Mesendoderm (in vitro differentiated cells): ENCODE measurements at regions not wholly inside any gene's neighbourhood (a gene's known extent, or its start where the extent isn't known, plus 50 kb on each side); places are given as distances from the start of the nearest gene placed in this dataset.

ENCODE experiments used
- DNase-seq: peaks from one replicate; pipeline ENCODE4 v3.0.0; 2013
- H2AK5ac ChIP-seq: 2 replicates; pipeline ENCODE4 v1.6.1; 2013; ENCODE audit warnings: low read length, inconsistent platforms
- H2BK120ac ChIP-seq: 2 replicates; pipeline ENCODE4 v1.6.1; 2013; ENCODE audit warnings: low read depth, mild to moderate bottlenecking, low read length, moderate library complexity, mixed read lengths
- H2BK15ac ChIP-seq: replicated peaks from 2 replicates; pipeline ENCODE4 v1.6.1; 2013; ENCODE audit warnings: low read depth, mild to moderate bottlenecking, moderate library complexity
- H2BK5ac ChIP-seq: 2 replicates; pipeline ENCODE4 v1.6.1; 2013; ENCODE audit warnings: low read length, inconsistent platforms
- H3K18ac ChIP-seq: 2 replicates; pipeline ENCODE4 v1.6.1; 2013; ENCODE audit warnings: mild to moderate bottlenecking, low read length, mixed read lengths
- H3K23ac ChIP-seq: one replicate; pipeline ENCODE4 v1.6.1; 2013; ENCODE audit warnings: low read length
- H3K27ac ChIP-seq: 2 replicates; pipeline ENCODE4 v1.5.1; 2013; ENCODE audit warnings: low read depth, mild to moderate bottlenecking, inconsistent platforms, low read length, moderate library complexity
- H3K27me3 ChIP-seq: 2 replicates; pipeline ENCODE4 v1.6.1; 2013; ENCODE audit warnings: low read length, control low read depth, mild to moderate bottlenecking, inconsistent platforms; ENCODE audit not compliant: insufficient read depth, poor library complexity
- H3K36me3 ChIP-seq: 2 replicates; pipeline ENCODE4 v1.6.1; 2013; ENCODE audit warnings: low read length, inconsistent platforms; ENCODE audit not compliant: control insufficient read depth, insufficient read depth
- H3K4ac ChIP-seq: one replicate; pipeline ENCODE4 v1.6.1; 2013; ENCODE audit warnings: low read depth, mild to moderate bottlenecking, low read length, moderate library complexity
- H3K4me1 ChIP-seq: 2 replicates; pipeline ENCODE4 v1.6.1; 2013; ENCODE audit warnings: low read depth, low read length, inconsistent platforms; ENCODE audit not compliant: control insufficient read depth
- H3K4me2 ChIP-seq: 2 replicates; pipeline ENCODE4 v1.6.1; 2013; ENCODE audit warnings: low read length
- H3K4me3 ChIP-seq: 2 replicates; pipeline ENCODE4 v1.5.1; 2013; ENCODE audit warnings: mild to moderate bottlenecking, low read length
- H3K56ac ChIP-seq: one replicate; pipeline ENCODE4 v1.6.1; 2013; ENCODE audit warnings: low read length
- H3K79me1 ChIP-seq: 2 replicates; pipeline ENCODE4 v1.6.1; 2013; ENCODE audit warnings: low read length, inconsistent platforms
- H3K79me2 ChIP-seq: 2 replicates; pipeline ENCODE4 v1.6.1; 2013; ENCODE audit warnings: mild to moderate bottlenecking, low read length; ENCODE audit not compliant: control insufficient read depth, insufficient read depth
- H3K9ac ChIP-seq: 2 replicates; pipeline ENCODE4 v1.6.1; 2013; ENCODE audit warnings: low read length, inconsistent platforms
- H4K5ac ChIP-seq: one replicate; pipeline ENCODE4 v1.6.1; 2013; ENCODE audit warnings: low read length
- H4K8ac ChIP-seq: one replicate; pipeline ENCODE4 v1.6.1; 2013; ENCODE audit warnings: low read depth, mild to moderate bottlenecking, control low read depth, low read length, moderate library complexity
- WGBS: extraction: QIAGEN DNeasy Blood & Tissue Kit; methylation state at CpG from one replicate; pipeline ENCODE4 v1.1.7; 2013; ENCODE audit warnings: low lambda C conversion rate, missing lambda C conversion rate; ENCODE audit not compliant: insufficient coverage; ENCODE audit errors: extremely low coverage; 5-methylcytosine and 5-hydroxymethylcytosine counted together

DNA sequence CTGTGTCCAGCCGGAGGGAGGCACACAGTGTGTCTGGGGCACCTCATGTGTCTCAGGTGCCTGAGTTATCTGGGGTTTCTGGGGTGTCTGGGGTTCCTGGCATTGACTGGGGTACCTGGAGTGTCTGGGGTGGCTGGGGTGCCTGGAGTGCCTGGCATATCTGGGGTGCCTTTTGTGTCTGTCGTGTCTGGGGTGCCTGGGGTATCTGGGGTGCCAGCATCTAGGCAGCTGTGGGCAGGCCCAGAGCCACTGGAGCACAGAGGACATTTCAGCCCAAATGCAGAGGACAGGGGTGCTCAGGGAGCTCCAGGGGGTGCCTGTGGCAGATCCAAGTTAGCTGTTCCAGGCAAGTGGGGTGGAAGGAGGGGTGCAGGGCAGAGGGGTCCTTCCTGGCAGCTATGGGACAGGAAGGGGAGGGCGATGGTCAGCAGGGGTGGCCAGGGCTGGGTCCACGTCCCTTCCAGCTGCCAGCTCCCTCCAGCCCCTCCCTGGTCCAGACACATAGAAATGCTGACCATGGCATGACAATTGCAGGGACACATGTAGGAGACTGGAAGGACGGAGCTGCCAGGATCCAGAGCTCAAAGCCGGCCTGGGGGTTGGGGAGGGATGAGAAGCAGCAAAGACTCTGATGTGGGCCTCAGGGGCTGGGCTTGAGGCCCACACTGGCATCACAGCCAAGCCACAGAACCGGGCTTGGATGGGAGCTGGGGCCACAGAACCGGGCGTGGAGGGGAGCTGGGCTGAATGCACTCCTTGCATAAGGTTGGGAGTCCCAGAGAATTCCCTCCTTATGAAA is 133.0 kb downstream of the BRD1 start:
- WGBS, result no CpG with 5 or more reads among the region's 9 CpGs
- no peak for DNase-seq
- H4K5ac ChIP-seq, result no peak overlapping the region

DNA sequence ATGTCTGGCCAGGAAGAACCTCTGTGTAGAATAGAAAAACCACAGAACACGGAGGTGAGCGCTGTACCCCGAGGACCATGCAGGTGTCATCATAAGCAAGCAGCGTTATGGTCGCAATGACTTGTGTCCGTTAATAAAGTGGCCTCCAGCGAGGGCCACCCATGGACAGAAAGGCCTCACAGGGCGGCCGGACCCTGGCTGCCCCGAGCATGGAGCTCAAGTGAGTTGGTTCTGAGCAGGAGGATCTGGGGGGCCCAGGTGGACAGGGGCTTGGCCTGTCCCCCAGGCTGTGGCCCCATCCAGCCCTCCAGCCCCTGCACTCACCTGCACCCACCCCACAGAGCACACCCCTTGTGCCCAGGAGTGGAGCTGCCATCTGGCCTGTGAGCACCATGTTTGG is 133.8 kb downstream of the BRD1 start:
- Histone ChIP-seq H3K27me3 (no peaks in the 10 kb centered on the region), H3K4ac (no peak overlapping the region), H3K23ac (no peak overlapping the region), H3K18ac (no peak overlapping the region), H4K5ac (no peak overlapping the region), H3K9ac (no peak overlapping the region), H3K79me1 (no peaks in the 10 kb centered on the region), H2BK120ac (no peak overlapping the region), H3K56ac (no peak overlapping the region), H3K4me2 (no peak overlapping the region), H2BK5ac (no peak overlapping the region), H3K4me1 (no peaks in the 10 kb centered on the region), H3K79me2 (no peaks in the 10 kb centered on the region), H2BK15ac (no peak overlapping the region), H3K4me3 (no peak overlapping the region), H2AK5ac (no peak overlapping the region), H4K8ac (no peak overlapping the region), H3K27ac (no peak overlapping the region), H3K36me3 (no peaks in the 10 kb centered on the region)
- no peak for DNase-seq
- no CpG with 5 or more reads among the region's 10 CpGs for WGBS

More for the DNA sequence above, 133.0 kb downstream of the BRD1 start:
- Histone ChIP-seq H3K4me1 (no peaks in the 10 kb centered on the region), H3K4ac (no peak overlapping the region), H3K4me2 (no peak overlapping the region), H3K79me2 (no peaks in the 10 kb centered on the region), H4K8ac (no peak overlapping the region), H3K4me3 (no peak overlapping the region), H3K23ac (no peak overlapping the region), H3K9ac (no peak overlapping the region), H3K18ac (no peak overlapping the region), H2BK5ac (no peak overlapping the region), H3K79me1 (no peaks in the 10 kb centered on the region), H3K36me3 (no peaks in the 10 kb centered on the region), H3K27me3 (no peaks in the 10 kb centered on the region), H2BK15ac (no peak overlapping the region), H2BK120ac (no peak overlapping the region), H3K56ac (no peak overlapping the region), H2AK5ac (no peak overlapping the region), H3K27ac (no peak overlapping the region)

DNA sequence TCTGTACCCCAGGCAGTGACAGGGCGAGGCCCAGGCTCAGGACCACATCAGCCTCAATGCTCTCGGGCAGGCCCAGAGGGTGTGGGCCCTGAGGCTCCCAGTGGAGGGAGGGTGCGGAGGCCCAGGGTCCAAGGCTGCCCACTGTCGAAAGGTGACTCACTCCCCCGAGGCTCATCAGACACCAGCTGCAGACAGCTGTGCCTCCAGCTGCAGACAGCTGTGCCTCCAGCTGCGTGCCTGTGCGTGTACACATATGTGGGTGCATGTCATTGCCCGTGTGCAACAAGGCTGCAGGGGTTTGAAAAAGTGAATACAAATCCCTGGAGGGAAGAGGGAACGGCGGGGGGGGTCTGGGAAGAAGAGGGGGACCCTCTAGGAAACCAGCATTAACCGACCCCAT is 134.3 kb downstream of the BRD1 start:
- H2BK5ac ChIP-seq, result no peak overlapping the region
- H3K27ac ChIP-seq, result no peak overlapping the region
- no peak overlapping the region for H3K18ac ChIP-seq
- DNase-seq, result no peak
- H4K5ac ChIP-seq, result no peak overlapping the region
- no peak overlapping the region for H2BK120ac ChIP-seq
- WGBS, result no CpG with 5 or more reads among the region's 11 CpGs
- H3K56ac ChIP-seq, result no peak overlapping the region
- H3K4ac ChIP-seq, result no peak overlapping the region
- H3K4me2 ChIP-seq, result no peak overlapping the region
- H3K9ac ChIP-seq, result no peak overlapping the region
- H2AK5ac ChIP-seq, result no peak overlapping the region
- no peaks in the 10 kb centered on the region for H3K36me3 ChIP-seq
- no peaks in the 10 kb centered on the region for H3K27me3 ChIP-seq
- H3K4me3 ChIP-seq, result no peak overlapping the region
- H3K4me1 ChIP-seq, result no peaks in the 10 kb centered on the region
- H2BK15ac ChIP-seq, result no peak overlapping the region
- H3K79me2 ChIP-seq, result no peaks in the 10 kb centered on the region
- no peak overlapping the region for H3K23ac ChIP-seq
- H4K8ac ChIP-seq, result no peak overlapping the region
- H3K79me1 ChIP-seq, result no peaks in the 10 kb centered on the region

DNA sequence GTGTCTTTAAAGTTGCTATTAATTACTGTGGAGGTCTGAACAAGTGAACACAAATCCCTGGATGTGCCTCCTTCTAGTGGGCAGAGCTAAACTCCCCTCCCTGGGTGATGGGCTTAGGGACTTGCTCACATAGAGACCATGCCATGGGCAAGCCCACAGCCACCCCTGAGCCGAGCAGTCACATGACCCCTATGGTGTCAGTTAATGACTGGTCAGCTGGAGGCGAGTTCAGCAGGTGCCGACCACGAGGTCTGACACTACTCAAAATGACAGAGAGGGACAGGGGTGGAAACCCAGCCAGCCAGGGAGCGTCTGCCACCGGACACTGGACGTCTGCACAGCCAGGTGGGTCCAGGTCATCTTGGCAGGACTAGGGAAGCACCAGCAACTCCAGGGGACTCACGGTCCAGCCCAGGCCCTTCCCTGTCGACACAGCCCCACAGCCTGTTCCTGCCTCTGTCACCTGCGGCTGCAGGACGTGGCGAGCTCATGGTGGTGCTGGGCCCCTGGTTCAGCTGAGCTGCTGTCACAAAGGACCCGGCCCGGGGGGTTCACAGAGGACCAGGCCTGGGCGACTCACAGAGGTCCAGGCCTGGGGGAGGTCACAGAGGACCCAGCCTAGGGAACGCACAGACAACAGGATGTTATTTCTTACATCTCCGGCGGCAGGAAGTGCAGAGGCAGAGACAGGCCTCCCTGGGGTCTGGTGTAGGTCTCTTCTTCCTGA is 135.0 kb downstream of the BRD1 start:
- Histone ChIP-seq H2BK5ac (no peak overlapping the region), H2BK120ac (no peak overlapping the region), H4K5ac (no peak overlapping the region), H3K56ac (no peak overlapping the region), H2BK15ac (no peak overlapping the region), H3K23ac (no peak overlapping the region), H3K4ac (no peak overlapping the region), H2AK5ac (no peak overlapping the region), H3K27me3 (no peaks in the 10 kb centered on the region), H3K9ac (no peak overlapping the region), H3K4me3 (no peak overlapping the region), H3K79me1 (no peaks in the 10 kb centered on the region), H3K4me2 (no peak overlapping the region), H4K8ac (no peak overlapping the region), H3K27ac (no peak overlapping the region), H3K4me1 (no peaks in the 10 kb centered on the region), H3K79me2 (no peaks in the 10 kb centered on the region), H3K18ac (no peak overlapping the region), H3K36me3 (no peaks in the 10 kb centered on the region)
- WGBS, result no CpG with 5 or more reads among the region's 18 CpGs
- no peak for DNase-seq

DNA sequence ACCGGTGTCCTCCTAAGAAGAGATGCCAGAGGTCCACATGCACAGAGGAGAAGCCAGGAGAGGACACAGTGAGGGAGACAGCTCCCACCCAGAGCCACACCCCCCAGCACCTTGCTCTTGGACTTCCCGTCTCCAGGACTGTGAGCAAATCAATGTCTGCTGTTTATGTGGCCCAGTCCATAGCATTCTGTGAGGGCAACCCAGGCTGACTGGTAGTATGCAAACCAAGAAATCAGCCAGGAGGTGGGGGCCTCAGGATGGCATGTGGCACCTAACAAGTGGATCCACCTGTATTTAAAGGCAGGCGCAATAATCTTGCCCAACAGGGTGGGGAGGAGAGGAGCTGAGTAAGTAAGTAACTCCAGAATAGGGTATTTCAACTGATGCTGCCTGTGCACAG is 136.4 kb downstream of the BRD1 start:
- Histone ChIP-seq H3K9ac (no peak overlapping the region), H2BK15ac (no peak overlapping the region), H3K18ac (no peak overlapping the region), H3K23ac (no peak overlapping the region), H3K4me1 (no peaks in the 10 kb centered on the region), H2BK5ac (no peak overlapping the region), H4K5ac (no peak overlapping the region), H3K27me3 (no peaks in the 10 kb centered on the region), H4K8ac (no peak overlapping the region), H3K79me2 (no peaks in the 10 kb centered on the region), H2BK120ac (no peak overlapping the region), H3K79me1 (no peaks in the 10 kb centered on the region), H3K56ac (no peak overlapping the region), H3K36me3 (no peaks in the 10 kb centered on the region), H3K27ac (no peak overlapping the region), H3K4ac (no peak overlapping the region), H3K4me2 (no peak overlapping the region), H2AK5ac (no peak overlapping the region), H3K4me3 (no peak overlapping the region)
- DNase-seq, result no peak
- WGBS, result no CpG with 5 or more reads among the region's 3 CpGs
